Motor neuron (in vitro differentiated cells): ENCODE measurements at regions not wholly inside any gene's neighbourhood (a gene's known extent, or its start where the extent isn't known, plus 50 kb on each side); places are given as distances from the start of the nearest gene placed in this dataset.
A peak's percentile ranks its signal among the peaks of the same experiment; 100 is the strongest.

Source experiments
- ATAC-seq, 8 experiments: fragments of 200-7000 bp; cut with Tn5 transposase; replicated peaks in 6 of 8; 2 replicates each; pipeline ENCODE4 v1.8.0; 2021; ENCODE audit warnings: mild to moderate bottlenecking in 8 of 8, moderate library complexity in 8 of 8
- H3K27ac ChIP-seq, 2 donors: fragments of 250-450 bp; sonication (Bioruptor Pico); 2 replicates each; pipeline ENCODE4 v1.9.0; 2021; ENCODE audit warnings: antibody characterized with exemption in 2 of 2, mild to moderate bottlenecking in 2 of 2, moderate library complexity in 1 of 2
- H3K4me1 ChIP-seq, 2 donors: fragments of 250-450 bp; sonication (Bioruptor Pico); replicated peaks in 1 of 2; 2 replicates each; pipeline ENCODE4 v1.6.1; 2021; ENCODE audit warnings: antibody characterized with exemption in 2 of 2, mild to moderate bottlenecking in 2 of 2, moderate library complexity in 1 of 2
- H3K4me3 ChIP-seq, 5 donors: fragments of 250-450 bp; sonication (Bioruptor Pico); 2 replicates each; pipeline ENCODE4 v1.9.0; 2021; ENCODE audit warnings: antibody characterized with exemption in 5 of 5, mild to moderate bottlenecking in 5 of 5, moderate library complexity in 4 of 5
- WGBS, 10 experiments: fragments of 450-650 bp; shearing (Covaris generic); methylation state at CpG; one replicate each; pipeline ENCODE4 v1.0.0; 2022; 5-methylcytosine and 5-hydroxymethylcytosine counted together
- in situ Hi-C, 9 experiments: fragments of 400-800 bp; cut with MboI; loops; one replicate each; pipeline ENCODE4 v1.15.0; 2021; ENCODE audit warnings: low sequenced_read_pairs in 9 of 9, low pct_unique_long_range_greater_than_20kb in 2 of 9; ENCODE audit not compliant: unreplicated experiment in 9 of 9

DNA sequence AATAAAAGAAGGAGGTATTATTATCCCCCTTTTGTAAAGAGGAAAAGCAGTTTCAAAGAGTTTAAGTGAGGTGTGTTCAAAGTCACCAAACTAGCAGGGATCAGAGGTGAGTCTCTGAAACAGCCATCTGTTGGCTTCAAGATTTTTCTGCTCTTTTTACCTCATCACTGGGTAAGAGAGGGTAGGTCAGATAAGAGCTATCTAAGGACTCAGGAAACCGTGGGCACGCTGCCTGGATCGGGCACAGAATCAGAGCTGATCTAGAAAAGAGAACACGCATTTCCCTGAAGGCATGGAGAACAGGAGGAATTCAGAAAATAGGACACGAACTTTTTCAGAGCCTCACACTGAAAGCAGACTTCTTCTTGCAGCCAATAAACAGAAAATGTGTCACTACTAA is 65.8 kb upstream of the LY86 start:
- Histone ChIP-seq H3K27ac (no peak overlapping the region), H3K4me1 (no peaks in the 10 kb centered on the region), H3K4me3 (no peak overlapping the region)
- in situ Hi-C loops: loop anchor here in 1 of 9 experiments (25.0 kb wide), 1 partner anchor 460 kb away; no protein-coding TSS in a partner anchor
- no peak for ATAC-seq
- WGBS, 10 experiments: 0 to 100% (median 68%) methylated on average over 1 to 5 of the region's 5 CpGs; no CpG with 5 or more reads in 2 of the 10 experiments

DNA sequence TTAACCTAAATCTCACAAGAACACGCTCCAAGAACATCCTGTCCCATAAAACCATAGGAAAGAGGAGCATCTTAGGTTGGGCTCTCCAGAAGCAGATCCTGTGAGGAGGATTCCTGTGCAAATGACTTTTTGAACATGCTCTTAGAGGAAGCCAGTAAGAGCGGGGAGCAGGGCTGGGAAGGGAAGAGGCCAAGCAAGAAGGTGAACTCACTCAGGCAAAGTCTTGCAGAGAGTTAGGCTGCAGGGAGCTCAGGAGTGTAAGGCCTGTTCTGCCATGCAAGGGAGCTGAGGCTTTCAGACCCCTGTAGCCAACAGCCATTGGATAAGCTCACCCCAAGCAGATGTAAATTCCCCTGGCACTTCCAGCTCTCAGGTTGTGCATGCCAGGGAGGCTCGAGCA is 63.6 kb upstream of the LY86 start:
- H3K4me3 ChIP-seq: no peak overlapping the region
- no peak overlapping the region for H3K27ac ChIP-seq
- no peaks in the 10 kb centered on the region for H3K4me1 ChIP-seq
- WGBS, 10 experiments: 0 to 100% (median 63%) methylated on average over 1 to 3 of the region's 3 CpGs; no CpG with 5 or more reads in 1 of the 10 experiments
- in situ Hi-C loops: loop anchor here in 4 of 9 experiments (25.0 kb wide), 2 partner anchors 463 to 1363 kb away; no protein-coding TSS in a partner anchor
- no peak for ATAC-seq

DNA sequence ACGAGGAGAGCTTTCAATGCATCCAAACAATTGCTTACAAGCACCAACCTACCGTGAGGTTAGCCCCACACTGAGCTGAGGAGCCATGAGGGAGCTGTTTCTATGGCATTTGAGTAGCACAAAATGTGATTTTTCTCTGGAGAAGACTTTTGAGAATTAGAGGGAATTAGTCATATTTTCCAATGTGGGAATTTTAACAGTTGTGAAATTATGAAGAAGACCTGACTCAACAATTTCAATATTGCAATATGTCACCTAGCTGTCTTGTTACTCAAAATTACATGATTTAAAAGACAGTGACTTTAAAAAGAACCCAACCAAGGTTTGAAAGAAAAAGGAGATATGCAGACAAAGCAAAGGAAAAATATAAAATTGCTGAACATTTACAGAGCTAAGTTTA is 62.6 kb upstream of the LY86 start:
- Histone ChIP-seq H3K27ac (no peak overlapping the region), H3K4me3 (no peak overlapping the region), H3K4me1 (no peaks in the 10 kb centered on the region)
- WGBS, 10 experiments: 0 to 100% (median 90%) methylated on average over 1 to 2 of the region's 2 CpGs; no CpG with 5 or more reads in 3 of the 10 experiments
- ATAC-seq: no peak
- in situ Hi-C loops: loop anchor here in 3 of 9 experiments (25.0 kb wide), 2 partner anchors 464 to 1364 kb away; no protein-coding TSS in a partner anchor

DNA sequence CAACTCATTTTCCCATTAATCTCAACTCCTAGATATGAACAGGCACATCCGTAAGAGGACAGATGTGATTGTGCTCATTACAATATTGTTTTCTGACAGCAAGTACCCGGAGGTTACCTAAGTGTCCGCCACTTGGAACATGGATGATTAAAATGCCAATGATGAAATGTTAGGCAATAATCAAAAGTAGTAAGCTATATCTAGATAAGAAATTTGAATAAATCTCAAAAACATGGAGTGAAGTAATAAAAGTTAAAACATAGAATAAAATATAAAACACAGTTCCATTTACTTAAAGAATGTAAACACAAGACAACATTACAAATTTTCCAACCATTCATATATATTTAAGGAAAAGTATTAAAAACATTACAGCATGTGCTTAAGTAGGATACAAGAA is 59.2 kb upstream of the LY86 start:
- in situ Hi-C loops: loop anchor here in 3 of 9 experiments (25.0 kb wide), 2 partner anchors 467 to 1367 kb away; no protein-coding TSS in a partner anchor
- 35 to 100% (median 81%) methylated on average over 2 to 3 of the region's 3 CpGs for WGBS, 10 experiments
- no peak for ATAC-seq
- peaks cover 0 to 12% of the 10 kb centered on the region in 2 donors for H3K4me1 ChIP-seq
- H3K4me3 ChIP-seq: no peak overlapping the region
- H3K27ac ChIP-seq: no peak overlapping the region

DNA sequence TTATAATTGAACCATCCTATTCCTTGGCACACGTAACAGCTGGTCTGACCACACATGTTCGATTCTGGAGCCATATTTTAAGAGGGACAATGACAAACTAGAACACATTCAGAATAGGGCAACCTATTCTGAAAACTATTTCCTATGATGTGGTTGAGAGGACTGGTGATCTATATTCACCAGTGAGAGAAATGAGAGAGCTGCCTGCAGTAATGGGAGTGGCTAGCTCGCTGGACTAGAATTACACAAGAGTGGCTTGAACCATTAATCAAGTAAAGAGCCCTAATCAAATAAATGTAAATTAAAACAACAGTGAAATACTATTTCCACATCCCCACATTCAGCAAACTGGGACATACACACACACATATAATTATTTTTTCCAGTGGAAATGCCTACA is 55.3 kb upstream of the LY86 start:
- peak in 6 of 8 experiments; percentile 50 to 81 (median 66) for ATAC-seq

DNA sequence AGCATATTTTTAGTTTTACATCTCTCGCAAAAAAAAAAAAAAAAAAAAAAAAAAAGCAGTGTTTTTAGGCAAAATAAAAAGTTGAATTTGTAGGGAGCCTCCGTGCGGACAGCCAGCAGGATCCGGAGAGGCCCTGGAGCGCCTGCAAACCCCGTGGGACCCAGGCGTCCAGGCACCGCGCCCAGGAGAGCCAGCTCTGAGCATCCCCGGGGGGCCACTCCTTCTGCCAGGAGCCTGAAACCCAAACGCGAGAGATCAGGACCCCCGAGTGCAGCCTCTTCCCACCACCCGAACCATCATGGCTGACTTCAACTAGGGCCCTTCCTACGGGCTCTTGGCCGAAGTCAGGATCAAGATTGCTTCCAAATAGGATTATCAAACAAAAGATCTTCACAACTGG is 54.1 kb upstream of the LY86 start:
- 53 to 100% (median 93%) methylated on average over 3 to 8 of the region's 16 CpGs; no CpG with 5 or more reads in 2 of the 10 experiments for WGBS, 10 experiments
- Histone ChIP-seq H3K4me1 (peaks cover 8 to 12% of the 10 kb centered on the region in 2 donors), H3K27ac (no peak overlapping the region), H3K4me3 (no peak overlapping the region)
- no peak for ATAC-seq
- in situ Hi-C loops: loop anchor here in 3 of 9 experiments (25.0 kb wide), 2 partner anchors 472 to 1372 kb away; no protein-coding TSS in a partner anchor

More for the DNA sequence above, 55.3 kb upstream of the LY86 start:
- no peak overlapping the region for H3K4me3 ChIP-seq
- no peak overlapping the region for H3K27ac ChIP-seq
- WGBS, 10 experiments: 0 to 58% (median 26%) methylated on average over 1 to 3 of the region's 3 CpGs; no CpG with 5 or more reads in 1 of the 10 experiments
- H3K4me1 ChIP-seq: peaks cover 5 to 12% of the 10 kb centered on the region in 2 donors
- in situ Hi-C loops: loop anchor here in 3 of 9 experiments (25.0 kb wide), 2 partner anchors 471 to 1371 kb away; no protein-coding TSS in a partner anchor

DNA sequence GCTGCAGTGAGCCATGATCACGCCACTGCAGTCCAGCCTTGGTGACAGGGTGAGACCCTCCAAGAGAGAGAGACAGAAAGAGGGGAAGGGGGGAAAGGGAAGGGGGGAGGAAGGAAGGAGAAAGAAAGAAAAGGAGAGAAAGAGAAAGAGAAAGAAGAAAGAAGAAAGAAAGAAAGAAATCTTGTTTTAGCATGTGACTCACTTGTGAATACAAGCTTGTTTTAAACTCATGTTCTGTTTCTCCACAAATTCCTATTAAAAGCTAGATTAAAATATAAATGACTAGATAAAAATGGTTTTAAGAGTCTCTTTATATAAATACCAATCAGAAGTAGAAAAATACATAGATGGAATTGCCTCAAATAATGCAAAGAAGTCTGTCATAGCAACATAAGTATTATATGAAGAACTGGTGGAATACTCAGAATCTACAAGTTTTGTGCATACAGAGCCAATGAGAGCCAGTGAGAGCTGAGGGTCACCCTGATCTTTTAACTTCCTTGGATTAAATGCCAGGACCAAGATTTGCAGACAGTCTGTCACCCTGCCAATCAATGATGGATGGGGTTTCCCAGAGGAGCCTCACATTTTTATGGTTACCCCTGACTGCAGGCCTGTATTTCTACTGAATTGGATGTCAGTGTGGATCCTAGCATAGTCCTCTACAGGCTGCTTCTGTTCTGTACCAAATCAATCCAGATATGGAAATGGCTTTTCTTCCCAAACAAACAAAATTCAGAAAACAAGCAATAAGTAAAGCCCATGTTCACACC is 50.8 kb upstream of the LY86 start:
- peak in 1 of 8 experiments; percentile 71 for ATAC-seq
- Histone ChIP-seq H3K4me3 (no peak overlapping the region), H3K4me1 (peaks cover 8 to 9% of the 10 kb centered on the region in 2 donors), H3K27ac (no peak overlapping the region)
- in situ Hi-C loops: loop anchor here in 3 of 9 experiments (25.0 kb wide), 2 partner anchors 475 to 1375 kb away; no protein-coding TSS in a partner anchor
- WGBS, 10 experiments: no CpG with 5 or more reads among the region's 1 CpG

DNA sequence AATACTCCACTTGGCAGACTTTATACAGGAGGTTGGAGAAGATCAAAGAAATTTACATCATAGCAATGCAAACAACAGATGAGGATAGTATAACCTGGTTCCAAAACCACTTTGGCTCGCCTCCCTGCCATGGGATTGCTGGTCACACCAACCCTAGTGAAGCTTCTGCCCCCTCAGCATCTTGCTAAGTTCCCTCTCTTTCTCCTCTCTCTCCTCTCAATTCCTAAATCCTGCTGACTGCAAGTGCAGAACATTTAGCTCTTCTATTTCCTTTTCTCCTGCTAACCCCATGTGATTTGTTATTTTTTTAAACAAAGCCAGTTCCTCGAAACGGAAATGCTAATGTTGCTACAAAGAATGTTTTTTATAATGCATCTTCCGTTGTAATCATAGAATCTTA is 50.3 kb upstream of the LY86 start:
- H3K4me3 ChIP-seq: no peak overlapping the region
- 0 to 71% (median 36%) methylated on average over 1 to 4 of the region's 4 CpGs for WGBS, 10 experiments
- H3K27ac ChIP-seq: no peak overlapping the region
- in situ Hi-C loops: loop anchor here in 3 of 9 experiments (25.0 kb wide), 2 partner anchors 476 to 1376 kb away; no protein-coding TSS in a partner anchor
- ATAC-seq: no peak
- H3K4me1 ChIP-seq: peaks cover 3 to 8% of the 10 kb centered on the region in 2 donors
